HG03342 (cell line): ENCODE measurements at regions not wholly inside any gene's neighbourhood (a gene's known extent, or its start where the extent isn't known, plus 50 kb on each side); places are given as distances from the start of the nearest gene placed in this dataset.
"Not testable (repeated sequence)": the region's sequence is repeated elsewhere in the genome, so short reads cannot be mapped to it uniquely, and the experiment has no call there.

ENCODE experiments used
- ATAC-seq: cut with Tn5 transposase; IDR thresholded peaks from one replicate; pipeline ENCODE4 v1.9.1; 2021; ENCODE audit warnings: mild to moderate bottlenecking, moderate library complexity; ENCODE audit not compliant: unreplicated experiment

DNA sequence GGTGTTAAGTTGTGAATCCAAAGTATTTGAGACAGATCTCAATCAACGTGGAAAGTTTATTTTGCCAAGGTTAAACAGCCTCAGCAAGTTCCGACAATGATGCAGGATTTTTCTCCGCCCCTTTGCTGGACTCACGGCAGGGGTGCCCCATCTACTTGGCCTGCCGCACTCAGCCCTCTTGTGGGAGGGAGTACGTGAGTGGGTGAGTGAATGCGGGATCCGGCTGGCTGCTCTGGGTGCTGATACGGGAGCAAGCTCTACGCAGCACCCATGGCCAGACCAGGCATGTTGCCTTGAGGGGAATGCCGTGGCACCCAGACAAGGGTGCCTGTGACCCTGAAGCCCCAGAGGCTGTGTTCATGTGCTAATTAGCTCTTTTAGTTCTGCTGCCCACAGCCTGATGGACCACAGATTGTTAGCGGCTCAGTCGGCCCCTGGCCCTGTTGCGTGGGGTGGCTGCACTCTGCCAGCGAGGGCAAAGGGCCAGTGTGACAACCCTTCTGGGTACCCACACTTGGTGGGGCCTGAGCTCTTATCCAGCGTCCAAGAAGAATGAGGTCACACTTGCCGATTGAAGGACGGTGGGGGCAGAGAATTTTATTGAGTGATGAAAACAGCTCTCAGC lies 81.2 kb upstream of the FAM153A start:
- not testable (repeated sequence) for ATAC-seq

- not testable (repeated sequence) for ATAC-seq
These were observed 75.0 kb upstream of the FAM153A start for GRCh38 chr5:177857642-177858200.

DNA sequence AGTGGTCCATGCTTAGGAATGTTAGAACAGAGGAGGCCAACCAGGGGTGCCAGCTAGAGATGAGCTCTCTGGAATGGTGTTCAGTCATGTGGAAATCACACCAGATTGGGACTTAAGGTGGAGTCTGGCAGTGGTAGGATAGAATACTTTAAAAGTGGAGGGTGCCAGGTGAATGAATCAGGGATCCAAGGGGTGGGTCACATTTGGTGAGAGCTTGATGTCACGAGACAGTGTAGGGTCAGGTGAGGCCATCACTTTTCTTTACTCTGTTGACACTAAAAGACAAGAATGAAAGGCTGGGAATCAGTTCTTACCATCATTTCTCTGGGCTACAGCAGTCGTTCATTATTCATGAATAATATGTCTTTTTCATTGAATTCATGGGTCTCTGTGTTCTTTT lies 73.8 kb upstream of the FAM153A start:
- ATAC-seq = not testable (repeated sequence)

DNA sequence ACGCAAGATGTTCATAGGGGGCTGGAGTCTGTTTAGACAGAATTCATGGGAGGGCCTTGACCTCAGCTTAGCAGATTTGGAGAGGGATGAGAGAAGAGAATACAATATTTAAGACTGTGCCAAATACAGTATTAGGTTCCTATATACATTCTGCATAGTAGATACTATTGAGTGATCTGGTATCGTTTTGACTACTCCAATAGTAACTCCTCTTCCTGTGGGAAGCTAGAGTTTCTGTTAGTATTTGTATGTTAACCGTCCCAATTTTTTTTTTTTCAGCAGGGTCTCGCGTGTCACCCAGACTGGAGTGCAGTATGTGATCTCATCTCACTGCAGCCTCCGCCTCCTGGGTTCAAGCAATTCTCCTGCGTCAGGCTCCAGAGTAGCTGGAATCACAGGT lies 65.2 kb upstream of the FAM153A start:
- not testable (repeated sequence) for ATAC-seq

GRCh38 chr5:177846598-177846997 lies 63.9 kb upstream of the FAM153A start:
- not testable (repeated sequence) for ATAC-seq

- not testable (repeated sequence) for ATAC-seq
These were observed 63.2 kb upstream of the FAM153A start for GRCh38 chr5:177845906-177846305.

- ATAC-seq = not testable (repeated sequence)
These were observed 53.5 kb upstream of the FAM153A start for GRCh38 chr5:177836191-177836590.
